CD14-positive monocyte (primary cell): ENCODE measurements at regions not wholly inside any gene's neighbourhood (a gene's known extent, or its start where the extent isn't known, plus 50 kb on each side); places are given as distances from the start of the nearest gene placed in this dataset.

ENCODE experiments used
- DNase-seq, 3 donors: peaks; one replicate each; pipeline ENCODE4 v3.0.0-alpha.2; 2011 to 2022
- H2AFZ ChIP-seq: 2 replicates; pipeline ENCODE4 v1.6.0; 2012; ENCODE audit warnings: mild to moderate bottlenecking, low read depth, low read length, inconsistent platforms; ENCODE audit not compliant: insufficient read depth, poor library complexity, severe bottlenecking
- H3K27ac ChIP-seq, 2 donors: 1 replicate in 1 of 2; 2 replicates in 1 of 2; pipeline ENCODE4 v1.5.1; 2012 to 2013; ENCODE audit warnings: low read length in 2 of 2, control low read depth in 1 of 2, inconsistent platforms in 1 of 2, low read depth in 1 of 2, mild to moderate bottlenecking in 1 of 2
- H3K27me3 ChIP-seq, 2 donors: one replicate each; pipeline versions ENCODE4 v1.6.0 to v1.6.1; 2011 to 2013; ENCODE audit warnings: low read length in 2 of 2; ENCODE audit not compliant: control insufficient read depth in 2 of 2, insufficient read depth in 2 of 2
- H3K36me3 ChIP-seq, 2 donors: replicated peaks in 1 of 2; 1 replicate in 1 of 2; 2 replicates in 1 of 2; pipeline versions ENCODE4 v1.5.1 to v1.6.1; 2012 to 2013; ENCODE audit warnings: low read length in 2 of 2, control low read depth in 1 of 2, inconsistent platforms in 1 of 2, mild to moderate bottlenecking in 1 of 2; ENCODE audit not compliant: insufficient read depth in 2 of 2, control insufficient read depth in 1 of 2
- H3K4me1 ChIP-seq, 2 donors: 1 replicate in 1 of 2; 2 replicates in 1 of 2; pipeline versions ENCODE4 v1.5.1 to v1.6.1; 2012 to 2013; ENCODE audit warnings: low read length in 2 of 2, control low read depth in 1 of 2, inconsistent platforms in 1 of 2, mild to moderate bottlenecking in 1 of 2, moderate library complexity in 1 of 2; ENCODE audit not compliant: insufficient read depth in 2 of 2, control insufficient read depth in 1 of 2
- H3K4me2 ChIP-seq: replicated peaks from 2 replicates; pipeline ENCODE3; 2012; ENCODE audit warnings: low read length, moderate library complexity, mild to moderate bottlenecking; ENCODE audit not compliant: poor library complexity, severe bottlenecking; ENCODE audit errors: extremely low read depth
- H3K4me3 ChIP-seq, 3 experiments: fragments of 200-600 bp in 1 of 3; sonication (generic) in 1 of 3; replicated peaks in 1 of 3; 1 replicate in 2 of 3; 2 replicates in 1 of 3; pipeline ENCODE4 v1.5.1; 2011 to 2013; ENCODE audit warnings: low read length in 3 of 3, mild to moderate bottlenecking in 3 of 3, control low read depth in 2 of 3, low read depth in 2 of 3, inconsistent platforms in 1 of 3, moderate library complexity in 1 of 3
- H3K79me2 ChIP-seq: 2 replicates; pipeline ENCODE4 v1.6.0; 2012; ENCODE audit warnings: mild to moderate bottlenecking, control low read depth, inconsistent platforms, low read length, moderate library complexity; ENCODE audit not compliant: insufficient read depth
- H3K9ac ChIP-seq: 2 replicates; pipeline ENCODE4 v1.6.0; 2017; ENCODE audit warnings: low read length, mild to moderate bottlenecking; ENCODE audit not compliant: insufficient read depth, poor library complexity, severe bottlenecking
- H3K9me3 ChIP-seq, 2 donors: replicated peaks in 1 of 2; 1 replicate in 1 of 2; 2 replicates in 1 of 2; pipeline versions ENCODE4 v1.5.1 to v1.6.1; 2012 to 2013; ENCODE audit warnings: low read length in 2 of 2, control low read depth in 1 of 2; ENCODE audit not compliant: control insufficient read depth in 1 of 2, insufficient read depth in 1 of 2
- H4K20me1 ChIP-seq: 2 replicates; pipeline ENCODE4 v1.6.0; 2012; ENCODE audit warnings: mild to moderate bottlenecking, low read length, control low read depth, moderate library complexity; ENCODE audit not compliant: insufficient read depth
- H3K27ac Mint-ChIP-seq, 7 donors: one replicate each; pipeline ENCODE4 v1.8.0; 2020; ENCODE audit warnings: mild to moderate bottlenecking in 7 of 7, mixed read lengths in 7 of 7, moderate library complexity in 6 of 7, inconsistent platforms in 2 of 7
- H3K27me3 Mint-ChIP-seq, 3 donors: one replicate each; pipeline ENCODE4 v1.8.0; 2021 to 2022; ENCODE audit warnings: low read depth in 3 of 3, mild to moderate bottlenecking in 3 of 3, mixed read lengths in 3 of 3, moderate library complexity in 3 of 3, inconsistent platforms in 1 of 3
- H3K36me3 Mint-ChIP-seq, 2 donors: one replicate each; pipeline ENCODE4 v1.8.0; 2020; ENCODE audit warnings: mixed read lengths in 2 of 2, inconsistent platforms in 1 of 2, mild to moderate bottlenecking in 1 of 2
- H3K4me1 Mint-ChIP-seq: one replicate; pipeline ENCODE4 v1.8.0; 2020; ENCODE audit warnings: mild to moderate bottlenecking, mixed read lengths
- H3K4me3 Mint-ChIP-seq, 2 donors: one replicate each; pipeline ENCODE4 v1.8.0; 2020; ENCODE audit warnings: mild to moderate bottlenecking in 2 of 2, mixed read lengths in 2 of 2, moderate library complexity in 1 of 2
- H3K9me3 Mint-ChIP-seq, 7 donors: one replicate each; pipeline ENCODE4 v1.8.0; 2020 to 2022; ENCODE audit warnings: mixed read lengths in 7 of 7, mild to moderate bottlenecking in 6 of 7, moderate library complexity in 6 of 7, inconsistent platforms in 2 of 7
- CTCF ChIP-seq: fragments of 200-600 bp; IDR thresholded peaks from one replicate; pipeline ENCODE4 v1.8.0; 2022; ENCODE audit warnings: antibody characterized with exemption, mild to moderate bottlenecking
- WGBS: methylation state at CpG from one replicate; pipeline ENCODE4 v1.1.5; 2013; ENCODE audit warnings: missing lambda C conversion rate; ENCODE audit not compliant: insufficient coverage; 5-methylcytosine and 5-hydroxymethylcytosine counted together
- intact Hi-C, 2 donors: fragments of 100-400 bp; cut with micrococcal nuclease; formaldehyde crosslinking; loops; one replicate each; pipeline versions ENCODE4 v1.15.0 to v1.15.1; 2023

DNA sequence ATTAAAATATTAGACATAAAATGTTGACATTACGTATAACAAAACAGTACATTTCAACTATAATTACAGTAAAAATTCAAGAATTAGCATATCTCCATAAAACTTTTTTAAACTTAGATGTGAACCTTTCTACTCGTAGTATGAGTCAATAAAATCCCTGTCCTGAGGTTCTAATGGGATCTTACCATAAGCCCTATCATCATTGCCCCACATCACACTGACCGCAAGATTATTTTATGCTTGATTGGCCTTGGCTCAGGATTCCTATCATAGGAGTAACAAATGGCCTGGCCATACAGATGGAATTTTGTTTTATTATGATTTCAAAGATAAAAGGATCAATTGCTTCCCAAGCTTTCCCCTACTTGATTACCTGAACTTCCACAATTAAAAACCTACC lies 238.3 kb downstream of the MEF2C start:
- Histone ChIP-seq H3K4me3 (no peak overlapping the region), H3K79me2 (no peaks in the 10 kb centered on the region), H3K4me1 (no peaks in the 10 kb centered on the region), H3K4me2 (no peak overlapping the region), H3K9me3 (no peaks in the 10 kb centered on the region), H4K20me1 (no peaks in the 10 kb centered on the region), H3K9ac (no peak overlapping the region), H3K27ac (no peak overlapping the region), H2AFZ (no peak overlapping the region), H3K27me3 (peaks cover 6 to 10% of the 10 kb centered on the region in 2 donors), H3K36me3 (no peaks in the 10 kb centered on the region)
- no peaks in the 10 kb centered on the region for H3K36me3 Mint-ChIP-seq
- no CpG with 5 or more reads among the region's 3 CpGs for WGBS
- H3K4me3 Mint-ChIP-seq, result no peak overlapping the region
- no peaks in the 10 kb centered on the region for H3K9me3 Mint-ChIP-seq
- H3K4me1 Mint-ChIP-seq, result no peaks in the 10 kb centered on the region
- no peak for DNase-seq
- intact Hi-C loops, result no loop called here
- H3K27ac Mint-ChIP-seq, result no peak overlapping the region
- TF ChIP-seq CTCF, result no peak
- H3K27me3 Mint-ChIP-seq, result peaks cover 2 to 15% (median 7%) of the 10 kb centered on the region in 3 donors

DNA sequence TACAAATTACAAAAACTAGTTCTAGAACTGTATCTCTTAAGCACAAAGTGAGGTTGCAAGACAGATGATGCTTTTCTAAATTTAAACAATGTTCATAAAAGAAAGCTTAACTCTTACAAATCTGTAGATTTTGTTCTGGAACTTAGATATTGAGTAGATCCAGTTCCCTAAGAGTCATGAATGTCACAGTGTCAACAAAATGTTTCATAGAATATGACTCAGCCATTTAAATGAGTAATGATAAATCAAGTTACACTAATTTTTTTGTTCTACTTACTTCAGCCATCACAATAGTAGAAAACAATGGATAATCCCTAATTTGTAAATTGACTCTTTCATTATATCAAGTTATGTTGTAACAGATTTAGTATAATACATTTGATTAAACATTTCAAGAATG lies 239.7 kb downstream of the MEF2C start:
- intact Hi-C loops, result no loop called here
- Mint-ChIP-seq H3K4me3 (no peak overlapping the region), H3K9me3 (no peaks in the 10 kb centered on the region)

More for the DNA sequence above, 239.7 kb downstream of the MEF2C start:
- Histone ChIP-seq H3K79me2 (no peaks in the 10 kb centered on the region), H3K9me3 (no peaks in the 10 kb centered on the region), H2AFZ (no peak overlapping the region), H3K4me1 (no peaks in the 10 kb centered on the region), H3K27me3 (peaks cover 6 to 7% of the 10 kb centered on the region in 2 donors), H3K4me2 (no peak overlapping the region), H3K9ac (no peak overlapping the region), H3K4me3 (no peak overlapping the region), H3K36me3 (no peaks in the 10 kb centered on the region), H3K27ac (no peak overlapping the region), H4K20me1 (no peaks in the 10 kb centered on the region)
- Mint-ChIP-seq H3K27ac (no peak overlapping the region), H3K27me3 (peaks cover 4 to 10% (median 8%) of the 10 kb centered on the region in 3 donors), H3K36me3 (no peaks in the 10 kb centered on the region), H3K4me1 (no peaks in the 10 kb centered on the region)
- DNase-seq, result no peak
- no peak for TF ChIP-seq CTCF
